ENCODE measurements at regions not wholly inside any gene's neighbourhood (a gene's known extent, or its start where the extent isn't known, plus 50 kb on each side); places are given as distances from the start of the nearest gene placed in this dataset.

DNA sequence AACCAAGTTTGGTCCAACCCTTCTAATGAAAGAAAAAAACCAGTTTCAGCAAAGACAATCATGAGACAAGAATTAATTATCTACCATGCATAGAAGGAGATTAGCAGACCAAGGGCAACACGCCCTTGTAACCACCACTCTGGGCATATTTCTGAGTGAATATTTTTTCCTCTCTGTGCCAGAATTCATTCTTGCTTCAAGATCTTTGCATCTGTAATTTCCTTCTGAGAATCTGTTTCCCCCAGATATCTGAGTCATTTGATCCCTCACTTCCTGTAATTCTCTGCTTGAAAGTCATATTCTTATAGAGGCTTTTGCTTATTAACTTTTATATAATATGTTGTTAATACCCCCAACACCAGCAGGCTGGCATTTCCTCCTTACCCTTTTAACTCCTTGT is 243.7 kb downstream of the SLC16A7 start:
- DNase-seq, result no peak
- POLR2A ChIA-PET, result no interaction called here
- Mint-ChIP-seq H3K9me3 (no peaks in the 10 kb centered on the region), H3K27me3 (peaks cover 0 to 23% of the 10 kb centered on the region in 2 donors), H3K36me3 (no peaks in the 10 kb centered on the region), H3K4me1 (no peaks in the 10 kb centered on the region), H3K27ac (no peak overlapping the region), H3K4me3 (no peak overlapping the region)
- Histone ChIP-seq H3K9me3 (no peaks in the 10 kb centered on the region), H3K27ac (ENCODE audit: low read length) (no peak overlapping the region), H3K4me3 (ENCODE audit: control insufficient read depth in 1 of 2, extremely low read depth in 1 of 2, low read length in 1 of 2) (no peak overlapping the region), H3K4me1 (ENCODE audit: control insufficient read depth in 1 of 2, extremely low read depth in 1 of 2, insufficient read depth in 2 of 2, low read length in 2 of 2) (no peaks in the 10 kb centered on the region), H3K27me3 (replicated peaks in 1 of 2; ENCODE audit: control insufficient read depth in 2 of 2, extremely low read depth in 1 of 2, insufficient read depth in 2 of 2, low read length in 1 of 2) (no peaks in the 10 kb centered on the region), H3K36me3 (ENCODE audit: control insufficient read depth in 2 of 2, extremely low read depth in 1 of 2, insufficient read depth in 1 of 2, low read length in 1 of 2) (no peaks in the 10 kb centered on the region)
- 17% methylated on average over 1 of the region's 1 CpG for WGBS (ENCODE audit: insufficient coverage)
- ATAC-seq (replicated peaks in 1 of 4), result no peak
- CTCF ChIA-PET, result interaction anchor here in 1 of 2 donors (0.7 kb wide), 1 partner anchor 407 kb away, joined by 3 read pairs; no protein-coding TSS in a partner anchor

DNA sequence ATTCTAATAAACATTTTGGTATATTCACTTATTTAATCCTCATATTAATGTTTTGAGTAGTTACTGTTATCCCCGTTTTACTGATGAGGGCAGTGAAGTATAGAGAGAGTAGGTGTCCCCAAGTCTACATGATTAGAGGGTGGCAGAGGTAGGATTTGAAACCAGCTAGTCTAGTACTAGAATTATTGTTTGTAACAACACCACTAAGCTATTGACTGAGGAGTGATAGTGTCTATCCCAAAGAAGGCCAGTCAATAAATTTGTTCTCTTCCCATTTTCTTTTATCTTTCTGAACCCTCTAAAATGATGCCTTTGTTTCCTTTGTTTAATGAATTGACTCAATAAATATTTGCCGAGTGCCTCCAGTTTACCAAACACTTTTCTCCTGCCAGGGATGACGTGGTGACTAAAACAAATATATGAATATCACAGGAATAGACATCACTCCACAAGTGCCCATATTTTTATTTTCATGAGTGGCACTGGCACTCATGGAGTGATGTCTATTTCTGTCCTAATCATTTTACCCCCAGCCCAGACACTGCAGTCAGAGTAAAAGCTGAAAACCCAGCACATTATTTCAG is 247.5 kb downstream of the SLC16A7 start:
- ChIA-PET CTCF (interaction anchor here in 1 of 2 donors (1.7 kb wide), 1 partner anchor 8 kb away, joined by 12 read pairs; no protein-coding TSS in a partner anchor), POLR2A (no interaction called here)
- H3K4me3 Mint-ChIP-seq, result no peak overlapping the region
- Histone ChIP-seq H3K27ac (ENCODE audit: low read length) (no peak overlapping the region), H3K4me1 (ENCODE audit: control insufficient read depth in 1 of 2, extremely low read depth in 1 of 2, insufficient read depth in 2 of 2, low read length in 2 of 2) (no peaks in the 10 kb centered on the region), H3K4me3 (ENCODE audit: control insufficient read depth in 1 of 2, extremely low read depth in 1 of 2, low read length in 1 of 2) (no peak overlapping the region), H3K27me3 (replicated peaks in 1 of 2; ENCODE audit: control insufficient read depth in 2 of 2, extremely low read depth in 1 of 2, insufficient read depth in 2 of 2, low read length in 1 of 2) (no peaks in the 10 kb centered on the region), H3K9me3 (no peaks in the 10 kb centered on the region), H3K36me3 (ENCODE audit: control insufficient read depth in 2 of 2, extremely low read depth in 1 of 2, insufficient read depth in 1 of 2, low read length in 1 of 2) (no peaks in the 10 kb centered on the region)
- no peak overlapping the region for H3K27ac Mint-ChIP-seq
- WGBS (ENCODE audit: insufficient coverage), result 20% methylated on average over 1 of the region's 3 CpGs
- ATAC-seq (replicated peaks in 1 of 4) (no peak), DNase-seq (no peak)
- H3K27me3 Mint-ChIP-seq, result peaks cover 3 to 23% of the 10 kb centered on the region in 2 donors
- H3K9me3 Mint-ChIP-seq, result no peaks in the 10 kb centered on the region
- H3K36me3 Mint-ChIP-seq, result no peaks in the 10 kb centered on the region
- no peaks in the 10 kb centered on the region for H3K4me1 Mint-ChIP-seq

DNA sequence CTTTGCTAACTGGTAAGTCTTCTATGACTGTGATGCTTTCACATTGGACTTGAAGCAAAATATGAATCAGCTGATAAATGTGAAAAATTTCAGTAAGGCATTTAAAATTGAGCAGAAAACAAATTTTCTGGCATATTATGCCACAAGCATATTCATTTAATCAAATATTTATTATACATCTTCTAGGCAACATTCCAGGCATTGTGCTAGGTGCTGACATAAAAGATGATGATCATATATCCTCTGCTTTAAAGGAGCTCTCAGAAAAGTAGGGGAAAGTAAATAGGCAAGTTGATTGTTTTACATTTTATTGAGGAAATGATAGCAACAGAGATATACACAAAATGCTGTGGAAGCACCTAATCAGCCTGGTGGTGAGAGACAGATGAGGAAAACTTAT is 248.9 kb downstream of the SLC16A7 start:
- Mint-ChIP-seq H3K27me3 (peaks cover 3 to 16% of the 10 kb centered on the region in 2 donors), H3K9me3 (no peaks in the 10 kb centered on the region), H3K4me3 (no peak overlapping the region), H3K4me1 (no peaks in the 10 kb centered on the region), H3K27ac (no peak overlapping the region), H3K36me3 (no peaks in the 10 kb centered on the region)
- Histone ChIP-seq H3K4me1 (ENCODE audit: control insufficient read depth in 1 of 2, extremely low read depth in 1 of 2, insufficient read depth in 2 of 2, low read length in 2 of 2) (no peaks in the 10 kb centered on the region), H3K27me3 (replicated peaks in 1 of 2; ENCODE audit: control insufficient read depth in 2 of 2, extremely low read depth in 1 of 2, insufficient read depth in 2 of 2, low read length in 1 of 2) (no peaks in the 10 kb centered on the region), H3K27ac (ENCODE audit: low read length) (no peak overlapping the region), H3K4me3 (ENCODE audit: control insufficient read depth in 1 of 2, extremely low read depth in 1 of 2, low read length in 1 of 2) (no peak overlapping the region), H3K36me3 (ENCODE audit: control insufficient read depth in 2 of 2, extremely low read depth in 1 of 2, insufficient read depth in 1 of 2, low read length in 1 of 2) (no peaks in the 10 kb centered on the region), H3K9me3 (no peaks in the 10 kb centered on the region)
- DNase-seq (no peak), ATAC-seq (replicated peaks in 1 of 4) (no peak)
- ChIA-PET CTCF (interaction anchor here (1.7 kb wide), 2 partner anchors 9 kb away, joined by 6 to 12 read pairs; no protein-coding TSS in a partner anchor), POLR2A (interaction anchor here in 1 of 2 donors (0.6 kb wide), 1 partner anchor 1130 kb away, joined by 3 read pairs; no protein-coding TSS in a partner anchor)

GRCh38 chr12:59845293-59845692 is 249.5 kb downstream of the SLC16A7 start:
- Histone ChIP-seq H3K27me3 (replicated peaks in 1 of 2; ENCODE audit: control insufficient read depth in 2 of 2, extremely low read depth in 1 of 2, insufficient read depth in 2 of 2, low read length in 1 of 2) (no peaks in the 10 kb centered on the region), H3K27ac (ENCODE audit: low read length) (no peak overlapping the region), H3K4me1 (ENCODE audit: control insufficient read depth in 1 of 2, extremely low read depth in 1 of 2, insufficient read depth in 2 of 2, low read length in 2 of 2) (no peaks in the 10 kb centered on the region), H3K36me3 (ENCODE audit: control insufficient read depth in 2 of 2, extremely low read depth in 1 of 2, insufficient read depth in 1 of 2, low read length in 1 of 2) (no peaks in the 10 kb centered on the region), H3K4me3 (ENCODE audit: control insufficient read depth in 1 of 2, extremely low read depth in 1 of 2, low read length in 1 of 2) (no peak overlapping the region), H3K9me3 (no peaks in the 10 kb centered on the region)
- DNase-seq (no peak), ATAC-seq (replicated peaks in 1 of 4) (no peak)
- POLR2A ChIA-PET, result no interaction called here
- no peak overlapping the region for H3K4me3 Mint-ChIP-seq
- H3K9me3 Mint-ChIP-seq, result no peaks in the 10 kb centered on the region
- H3K4me1 Mint-ChIP-seq, result no peaks in the 10 kb centered on the region
- CTCF ChIA-PET, result interaction anchor here in 1 of 2 donors (1.7 kb wide), 1 partner anchor 10 kb away, joined by 6 read pairs; no protein-coding TSS in a partner anchor
- no peak overlapping the region for H3K27ac Mint-ChIP-seq
- H3K36me3 Mint-ChIP-seq, result no peaks in the 10 kb centered on the region
- WGBS (ENCODE audit: insufficient coverage), result 85% methylated on average over 1 of the region's 1 CpG
- H3K27me3 Mint-ChIP-seq, result peaks cover 3 to 13% of the 10 kb centered on the region in 2 donors

- Histone ChIP-seq H3K27ac (ENCODE audit: low read length) (no peak overlapping the region), H3K4me3 (ENCODE audit: control insufficient read depth in 1 of 2, extremely low read depth in 1 of 2, low read length in 1 of 2) (no peak overlapping the region), H3K27me3 (replicated peaks in 1 of 2; ENCODE audit: control insufficient read depth in 2 of 2, extremely low read depth in 1 of 2, insufficient read depth in 2 of 2, low read length in 1 of 2) (no peaks in the 10 kb centered on the region), H3K36me3 (ENCODE audit: control insufficient read depth in 2 of 2, extremely low read depth in 1 of 2, insufficient read depth in 1 of 2, low read length in 1 of 2) (no peaks in the 10 kb centered on the region), H3K9me3 (no peaks in the 10 kb centered on the region), H3K4me1 (ENCODE audit: control insufficient read depth in 1 of 2, extremely low read depth in 1 of 2, insufficient read depth in 2 of 2, low read length in 2 of 2) (no peaks in the 10 kb centered on the region)
- ChIA-PET POLR2A (no interaction called here), CTCF (interaction anchor here in 1 of 2 donors (1.4 kb wide), 1 partner anchor 11 kb away, joined by 3 read pairs; no protein-coding TSS in a partner anchor)
- H3K27me3 Mint-ChIP-seq, result peaks cover 3% of the 10 kb centered on the region in 2 donors
- no peaks in the 10 kb centered on the region for H3K36me3 Mint-ChIP-seq
- no peak overlapping the region for H3K4me3 Mint-ChIP-seq
- no peak for ATAC-seq (replicated peaks in 1 of 4)
- H3K9me3 Mint-ChIP-seq, result no peaks in the 10 kb centered on the region
- H3K27ac Mint-ChIP-seq, result no peak overlapping the region
- H3K4me1 Mint-ChIP-seq, result no peaks in the 10 kb centered on the region
- DNase-seq, result no peak
Observed at GRCh38 chr12:59847127-59847526, 251.3 kb downstream of the SLC16A7 start.

DNA sequence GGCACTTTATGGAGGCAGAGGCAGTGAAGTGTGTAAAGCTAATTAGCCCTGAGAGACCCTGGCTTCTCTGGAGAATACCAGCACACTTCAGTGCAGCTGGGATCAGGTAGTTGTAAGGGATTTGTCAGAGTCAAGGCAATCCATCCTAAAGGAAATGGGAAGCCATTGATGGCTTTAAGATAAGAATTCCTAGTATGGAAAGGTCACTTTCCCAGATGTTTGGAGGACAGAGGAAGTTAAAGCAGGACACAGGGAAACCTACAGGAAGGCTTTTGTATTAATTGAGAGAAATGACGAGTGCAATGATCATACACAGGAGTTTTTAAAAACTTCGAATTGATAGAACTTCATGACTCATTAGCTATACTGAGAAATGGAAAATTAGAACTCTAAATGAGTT is 254.4 kb downstream of the SLC16A7 start:
- H3K4me1 ChIP-seq (ENCODE audit: control insufficient read depth in 1 of 2, extremely low read depth in 1 of 2, insufficient read depth in 2 of 2, low read length in 2 of 2), result no peaks in the 10 kb centered on the region
- H3K27me3 ChIP-seq (replicated peaks in 1 of 2; ENCODE audit: control insufficient read depth in 2 of 2, extremely low read depth in 1 of 2, insufficient read depth in 2 of 2, low read length in 1 of 2), result no peaks in the 10 kb centered on the region
- no peaks in the 10 kb centered on the region for H3K36me3 Mint-ChIP-seq
- no peak overlapping the region for H3K4me3 ChIP-seq (ENCODE audit: control insufficient read depth in 1 of 2, extremely low read depth in 1 of 2, low read length in 1 of 2)
- H3K9me3 ChIP-seq, result no peaks in the 10 kb centered on the region
- H3K4me1 Mint-ChIP-seq, result no peaks in the 10 kb centered on the region
- H3K27ac Mint-ChIP-seq, result no peak overlapping the region
- H3K4me3 Mint-ChIP-seq, result no peak overlapping the region
- POLR2A ChIA-PET, result no interaction called here
- CTCF ChIA-PET, result no interaction called here
- ATAC-seq (replicated peaks in 1 of 4), result no peak
- peaks cover 0 to 3% of the 10 kb centered on the region in 2 donors for H3K27me3 Mint-ChIP-seq
- H3K36me3 ChIP-seq (ENCODE audit: control insufficient read depth in 2 of 2, extremely low read depth in 1 of 2, insufficient read depth in 1 of 2, low read length in 1 of 2), result no peaks in the 10 kb centered on the region
- no peak overlapping the region for H3K27ac ChIP-seq (ENCODE audit: low read length)
- H3K9me3 Mint-ChIP-seq, result peaks cover 0 to 3% (median 0%) of the 10 kb centered on the region in 3 donors
- WGBS (ENCODE audit: insufficient coverage), result no CpG with 5 or more reads among the region's 2 CpGs
- DNase-seq, result no peak

Measured in T-cell (primary cell).